H1 (cell line): ENCODE measurements at regions not wholly inside any gene's neighbourhood (a gene's known extent, or its start where the extent isn't known, plus 50 kb on each side); places are given as distances from the start of the nearest gene placed in this dataset.

ENCODE experiments used
- CTCF ChIA-PET: fragments of 300-600 bp; sonication (Branson Sonifier 250); formaldehyde crosslinking; loops from one replicate; lab custom pipeline; 2021; ENCODE audit not compliant: partially characterized antibody; lab: Charles Lee
- POLR2A ChIA-PET: fragments of 300-600 bp; sonication (Branson Sonifier 250); formaldehyde crosslinking; loops from one replicate; lab custom pipeline; 2021; ENCODE audit warnings: inconsistent platforms; ENCODE audit not compliant: partially characterized antibody; lab: Charles Lee
- DNase-seq, 2 experiments: peaks; one replicate each; pipeline versions ENCODE4 v3.0.0 to v3.0.0-alpha.2; 2010 to 2022; ENCODE audit warnings: low spot score in 2 of 2, low read depth in 1 of 2, mixed read lengths in 1 of 2
- FAIRE-seq: peaks from 2 replicates; lab custom pipeline; 2011; peaks lifted over from hg19 to GRCh38; lab: Jason Lieb, UNC
- H2AFZ ChIP-seq: 2 replicates; pipeline ENCODE4 v1.8.1; 2012; ENCODE audit warnings: low read length, inconsistent platforms
- H2AK5ac ChIP-seq: 2 replicates; pipeline ENCODE4 v1.6.1; 2013; ENCODE audit warnings: low read depth, low read length
- H2BK120ac ChIP-seq: replicated peaks from 2 replicates; pipeline ENCODE3; 2013; ENCODE audit warnings: low read depth, low read length, inconsistent platforms
- H2BK12ac ChIP-seq: 2 replicates; pipeline ENCODE4 v1.6.1; 2013; ENCODE audit warnings: low read depth, low read length
- H2BK15ac ChIP-seq: 2 replicates; pipeline ENCODE4 v1.6.1; 2013; ENCODE audit warnings: low read length
- H2BK20ac ChIP-seq: 2 replicates; pipeline ENCODE4 v1.6.1; 2013; ENCODE audit warnings: low read length
- H2BK5ac ChIP-seq: 2 replicates; pipeline ENCODE4 v1.6.1; 2013; ENCODE audit warnings: low read depth, low read length
- H3K14ac ChIP-seq: 2 replicates; pipeline ENCODE4 v1.6.1; 2013; ENCODE audit warnings: inconsistent platforms; ENCODE audit not compliant: insufficient read length
- H3K18ac ChIP-seq: 2 replicates; pipeline ENCODE4 v1.6.1; 2013; ENCODE audit warnings: low read length; ENCODE audit errors: extremely low read depth
- H3K23ac ChIP-seq: 2 replicates; pipeline ENCODE4 v1.6.1; 2013; ENCODE audit warnings: inconsistent platforms; ENCODE audit not compliant: insufficient read length
- H3K23me2 ChIP-seq: 2 replicates; pipeline ENCODE4 v1.6.1; 2013; ENCODE audit warnings: low read depth, low read length
- H3K27ac ChIP-seq: 2 replicates; pipeline ENCODE4 v1.6.1; 2011; ENCODE audit warnings: low read depth, low read length, inconsistent platforms
- H3K27me3 ChIP-seq, 4 experiments: replicated peaks in 1 of 4; 1 replicate in 1 of 4; 2 replicates in 3 of 4; pipeline versions ENCODE4 v1.6.1 to v1.8.1; 2011 to 2013; ENCODE audit warnings: low read length in 3 of 4, mild to moderate bottlenecking in 3 of 4, inconsistent platforms in 2 of 4, mixed read lengths in 2 of 4, moderate library complexity in 1 of 4; ENCODE audit not compliant: control insufficient read depth in 3 of 4, insufficient read depth in 3 of 4; ENCODE audit errors: extremely low read depth in 1 of 4
- H3K36me3 ChIP-seq, 4 experiments: 2 replicates each; pipeline versions ENCODE4 v1.6.1 to v1.8.1; 2011 to 2013; ENCODE audit warnings: mild to moderate bottlenecking in 4 of 4, low read length in 3 of 4, moderate library complexity in 2 of 4, control low read depth in 1 of 4, inconsistent platforms in 1 of 4; ENCODE audit not compliant: insufficient read depth in 4 of 4, control insufficient read depth in 2 of 4
- H3K4ac ChIP-seq: replicated peaks from 2 replicates; pipeline ENCODE3; 2013; ENCODE audit warnings: low read length, low read depth, mixed read lengths, inconsistent platforms; ENCODE audit not compliant: insufficient read length
- H3K4me1 ChIP-seq, 4 experiments: replicated peaks in 1 of 4; 1 replicate in 1 of 4; 2 replicates in 3 of 4; pipeline versions ENCODE4 v1.6.1 to v1.8.1; 2011 to 2013; ENCODE audit warnings: low read length in 3 of 4, inconsistent platforms in 2 of 4, mixed read lengths in 1 of 4; ENCODE audit not compliant: insufficient read depth in 4 of 4, control insufficient read depth in 3 of 4
- H3K4me2 ChIP-seq, 2 experiments: 2 replicates each; pipeline versions ENCODE4 v1.6.1 to v1.8.1; 2011 to 2013; ENCODE audit warnings: low read depth in 2 of 2, low read length in 2 of 2, control low read depth in 1 of 2, inconsistent platforms in 1 of 2, mild to moderate bottlenecking in 1 of 2; ENCODE audit not compliant: insufficient read depth in 1 of 2
- H3K4me3 ChIP-seq, 4 experiments: fragments of 200-600, 300-600 bp in 1 of 4; sonication (generic), shearing (Covaris generic), sonication (Bioruptor Twin) in 1 of 4; 2 replicates each; pipeline versions ENCODE4 v1.5.1 to v1.8.1; 2011 to 2016; ENCODE audit warnings: low read length in 4 of 4, low read depth in 3 of 4, control low read depth in 2 of 4, inconsistent platforms in 2 of 4, mild to moderate bottlenecking in 2 of 4, mixed read lengths in 1 of 4, moderate library complexity in 1 of 4; ENCODE audit not compliant: insufficient read depth in 2 of 4; ENCODE audit errors: extremely low read depth in 1 of 4
- H3K56ac ChIP-seq: replicated peaks from 2 replicates; pipeline ENCODE3; 2013; ENCODE audit warnings: low read depth, mild to moderate bottlenecking, mixed read lengths, low read length, inconsistent platforms; ENCODE audit not compliant: insufficient read length
- H3K79me1 ChIP-seq: 2 replicates; pipeline ENCODE4 v1.6.1; 2013; ENCODE audit warnings: low read depth, low read length, control low read depth
- H3K79me2 ChIP-seq, 2 experiments: 2 replicates each; pipeline versions ENCODE4 v1.6.1 to v1.8.1; 2012 to 2013; ENCODE audit warnings: low read length in 2 of 2, mild to moderate bottlenecking in 2 of 2, inconsistent platforms in 1 of 2; ENCODE audit not compliant: insufficient read depth in 2 of 2, control insufficient read depth in 1 of 2
- H3K9ac ChIP-seq, 4 experiments: replicated peaks in 1 of 4; 1 replicate in 1 of 4; 2 replicates in 3 of 4; pipeline versions ENCODE4 v1.6.1 to v1.8.1; 2011 to 2013; ENCODE audit warnings: low read depth in 3 of 4, low read length in 3 of 4, control low read depth in 2 of 4, mild to moderate bottlenecking in 2 of 4, moderate library complexity in 2 of 4, inconsistent platforms in 1 of 4; ENCODE audit errors: extremely low read depth in 1 of 4
- H3K9me3 ChIP-seq, 2 experiments: 2 replicates each; pipeline versions ENCODE4 v1.6.1 to v1.8.1; 2012 to 2013; ENCODE audit warnings: mild to moderate bottlenecking in 2 of 2, moderate library complexity in 2 of 2, control low read depth in 1 of 2, inconsistent platforms in 1 of 2, low read depth in 1 of 2, low read length in 1 of 2, mixed read lengths in 1 of 2; ENCODE audit not compliant: insufficient read depth in 2 of 2
- H4K20me1 ChIP-seq, 2 experiments: replicated peaks in 1 of 2; 2 replicates each; pipeline versions ENCODE3 to v1.8.1; 2011 to 2013; ENCODE audit warnings: inconsistent platforms in 2 of 2, low read length in 2 of 2, mild to moderate bottlenecking in 1 of 2; ENCODE audit not compliant: insufficient read depth in 2 of 2, control insufficient read depth in 1 of 2
- H4K5ac ChIP-seq: 2 replicates; pipeline ENCODE4 v1.6.1; 2013; ENCODE audit warnings: low read length, low read depth, mixed read lengths, inconsistent platforms; ENCODE audit not compliant: insufficient read length
- H4K8ac ChIP-seq: 2 replicates; pipeline ENCODE4 v1.8.0; 2013; ENCODE audit warnings: mild to moderate bottlenecking, moderate library complexity, low read length, inconsistent platforms; ENCODE audit not compliant: insufficient read depth; ENCODE audit errors: extremely low read depth
- H4K91ac ChIP-seq: replicated peaks from 2 replicates; pipeline ENCODE3; 2013; ENCODE audit warnings: low read length, mixed read lengths, inconsistent platforms; ENCODE audit not compliant: insufficient read length
- BACH1 ChIP-seq: IDR thresholded peaks from 2 replicates; pipeline ENCODE4 v1.6.1; 2012; ENCODE audit warnings: low read length, improper control_type of control experiment
- EGR1 ChIP-seq: IDR thresholded peaks from 2 replicates; pipeline ENCODE4 v1.6.1; 2011; ENCODE audit warnings: low read depth, low read length, borderline replicate concordance
- HDAC2 ChIP-seq, 2 experiments: fragments of 300-600 bp in 1 of 2; sonication (generic) in 1 of 2; IDR thresholded peaks; 2 replicates each; pipeline ENCODE4 v1.6.1; 2011 to 2012; ENCODE audit warnings: low read depth in 2 of 2, low read length in 2 of 2, mild to moderate bottlenecking in 2 of 2, moderate library complexity in 2 of 2, borderline replicate concordance in 1 of 2, inconsistent platforms in 1 of 2
- KDM5A ChIP-seq: fragments of 200-600 bp; IDR thresholded peaks from 2 replicates; pipeline ENCODE4 v1.7.1; 2012; ENCODE audit warnings: mild to moderate bottlenecking, low read length, inconsistent platforms, mixed read lengths
- NANOG ChIP-seq: IDR thresholded peaks from 2 replicates; pipeline ENCODE4 v1.6.1; 2011; ENCODE audit warnings: low read length, low read depth, mild to moderate bottlenecking, inconsistent platforms; ENCODE audit not compliant: insufficient read depth, poor library complexity, severe bottlenecking
- YY1 ChIP-seq: IDR thresholded peaks from 2 replicates; pipeline ENCODE4 v1.6.1; 2011; ENCODE audit warnings: low read depth, mild to moderate bottlenecking, low read length
- WGBS, 2 experiments: shearing (Covaris generic) in 1 of 2; methylation state at CpG; one replicate each; pipeline versions ENCODE4 v1.1.6 to v1.1.7; 2013 to 2015; ENCODE audit warnings: low lambda C conversion rate in 2 of 2, mixed read lengths in 2 of 2, inconsistent platforms in 1 of 2, low coverage in 1 of 2, missing lambda C conversion rate in 1 of 2; ENCODE audit not compliant: insufficient replicate concordance in 2 of 2, insufficient coverage in 1 of 2, insufficient read length in 1 of 2; ENCODE audit errors: extremely low coverage in 1 of 2, missing lambda C conversion rate in 1 of 2; 5-methylcytosine and 5-hydroxymethylcytosine counted together
- TF ChIP-seq, protein P1 (sequence below): IDR thresholded peaks from 2 replicates; pipeline ENCODE4 v1.6.1; 2011; ENCODE audit warnings: low read length, improper control_type of control experiment

DNA sequence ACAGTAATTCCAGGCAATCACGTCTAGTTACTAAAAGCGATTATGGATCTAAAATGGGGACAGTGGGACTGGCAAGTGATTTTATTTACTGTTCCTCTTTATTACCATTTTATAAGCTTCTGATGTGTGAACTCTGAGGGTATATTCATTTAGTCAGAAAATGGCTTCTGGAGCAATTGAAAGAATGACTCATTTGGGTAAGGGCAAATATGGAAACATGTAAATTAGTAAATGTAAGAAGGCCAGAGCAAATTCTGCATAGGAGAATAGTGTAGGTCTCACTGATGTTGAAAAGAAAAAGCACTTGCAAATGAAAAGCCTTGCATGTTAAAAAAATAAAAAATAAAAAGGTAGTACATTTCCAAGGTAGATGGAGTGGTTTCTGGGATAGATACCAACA lies 262.2 kb downstream of the KLF5 start:
- Histone ChIP-seq H2AFZ (no peak overlapping the region), H2BK120ac (no peak overlapping the region), H3K9me3 (no peaks in the 10 kb centered on the region), H3K79me1 (no peaks in the 10 kb centered on the region), H4K20me1 (no peaks in the 10 kb centered on the region), H3K14ac (no peak overlapping the region), H3K4me3 (no peak overlapping the region), H2BK12ac (no peak overlapping the region), H3K27me3 (no peaks in the 10 kb centered on the region), H2BK5ac (no peak overlapping the region), H2BK20ac (no peak overlapping the region), H2AK5ac (no peak overlapping the region), H3K9ac (no peak overlapping the region), H3K4me2 (no peak overlapping the region), H4K5ac (no peak overlapping the region), H3K4me1 (no peaks in the 10 kb centered on the region), H3K27ac (no peak overlapping the region), H3K36me3 (no peaks in the 10 kb centered on the region), H3K4ac (no peak overlapping the region), H2BK15ac (no peak overlapping the region), H4K91ac (no peak overlapping the region), H3K56ac (no peak overlapping the region), H4K8ac (no peak overlapping the region), H3K79me2 (no peaks in the 10 kb centered on the region), H3K23me2 (no peaks in the 10 kb centered on the region), H3K18ac (no peak overlapping the region), H3K23ac (no peak overlapping the region)
- ChIA-PET CTCF (no interaction called here), POLR2A (no interaction called here)
- FAIRE-seq (no peak), DNase-seq (no peak)
- 92% methylated on average over 2 of the region's 2 CpGs; no CpG with 5 or more reads in 1 of the 2 experiments for WGBS, 2 experiments
- TF ChIP-seq, protein P1, sequence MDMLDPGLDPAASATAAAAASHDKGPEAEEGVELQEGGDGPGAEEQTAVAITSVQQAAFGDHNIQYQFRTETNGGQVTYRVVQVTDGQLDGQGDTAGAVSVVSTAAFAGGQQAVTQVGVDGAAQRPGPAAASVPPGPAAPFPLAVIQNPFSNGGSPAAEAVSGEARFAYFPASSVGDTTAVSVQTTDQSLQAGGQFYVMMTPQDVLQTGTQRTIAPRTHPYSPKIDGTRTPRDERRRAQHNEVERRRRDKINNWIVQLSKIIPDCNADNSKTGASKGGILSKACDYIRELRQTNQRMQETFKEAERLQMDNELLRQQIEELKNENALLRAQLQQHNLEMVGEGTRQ = no peak
- no peak for TF ChIP-seq KDM5A
- TF ChIP-seq YY1 = no peak
- no peak for TF ChIP-seq EGR1
- TF ChIP-seq NANOG = no peak
- no peak for TF ChIP-seq BACH1
- TF ChIP-seq HDAC2 (IDR thresholded peaks at IDR 0.05; ENCODE audit: borderline replicate concordance in 1 of 2, low read depth in 2 of 2, low read length in 2 of 2) = no peak
